BLaER1 (cell line): ENCODE measurements at regions not wholly inside any gene's neighbourhood (a gene's known extent, or its start where the extent isn't known, plus 50 kb on each side); places are given as distances from the start of the nearest gene placed in this dataset.

ENCODE experiments used
- H3K27ac ChIP-seq: shearing (Covaris generic); formaldehyde crosslinking; 2 replicates; pipeline ENCODE4 v1.8.1; 2022
- H3K27me3 ChIP-seq: shearing (Covaris generic); formaldehyde crosslinking; 2 replicates; pipeline ENCODE4 v1.8.1; 2022
- H3K36me3 ChIP-seq: shearing (Covaris generic); formaldehyde crosslinking; 2 replicates; pipeline ENCODE4 v1.8.1; 2022
- H3K4me1 ChIP-seq: shearing (Covaris generic); formaldehyde crosslinking; 2 replicates; pipeline ENCODE4 v1.8.1; 2022
- H3K4me2 ChIP-seq: shearing (Covaris generic); formaldehyde crosslinking; 2 replicates; pipeline ENCODE4 v1.8.1; 2022
- H3K4me3 ChIP-seq: shearing (Covaris generic); formaldehyde crosslinking; 2 replicates; pipeline ENCODE4 v1.8.1; 2022
- H3K9ac ChIP-seq: shearing (Covaris generic); formaldehyde crosslinking; 2 replicates; pipeline ENCODE4 v1.8.1; 2022
- H3K9me3 ChIP-seq: shearing (Covaris generic); formaldehyde crosslinking; 2 replicates; pipeline ENCODE4 v1.8.1; 2022
- H4K20me1 ChIP-seq: shearing (Covaris generic); formaldehyde crosslinking; 2 replicates; pipeline ENCODE4 v1.8.1; 2022
- Cebpa-rat ChIP-seq: shearing (Covaris generic); IDR thresholded peaks from 2 replicates; pipeline ENCODE4 v1.8.1; 2022

DNA sequence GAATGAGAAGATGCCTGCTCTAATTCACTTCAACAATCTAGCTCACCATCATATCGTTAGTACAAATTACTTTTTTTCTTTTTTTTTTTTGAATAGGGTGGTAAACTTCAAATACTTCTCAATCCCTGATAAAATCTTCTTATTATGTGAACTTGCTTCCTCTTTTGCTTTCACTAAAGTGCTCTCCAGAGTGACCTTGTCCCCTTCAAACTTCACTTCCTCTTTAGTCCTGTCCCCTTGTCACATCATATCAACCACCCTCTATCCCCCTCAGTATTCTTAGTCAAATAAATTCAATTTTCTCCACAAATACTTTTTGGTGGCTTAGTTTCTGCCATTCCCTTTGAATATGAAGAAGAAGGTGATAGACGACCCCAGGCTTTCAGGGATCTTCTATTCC lies 124.9 kb upstream of the PLXNA2 start:
- Histone ChIP-seq H3K27me3 (no peaks in the 10 kb centered on the region), H3K36me3 (no peaks in the 10 kb centered on the region), H3K27ac (no peak overlapping the region), H3K4me3 (no peak overlapping the region), H3K4me1 (no peaks in the 10 kb centered on the region), H3K9me3 (no peaks in the 10 kb centered on the region), H3K9ac (no peak overlapping the region), H4K20me1 (no peaks in the 10 kb centered on the region), H3K4me2 (no peak overlapping the region)
- no peak for TF ChIP-seq Cebpa-rat

DNA sequence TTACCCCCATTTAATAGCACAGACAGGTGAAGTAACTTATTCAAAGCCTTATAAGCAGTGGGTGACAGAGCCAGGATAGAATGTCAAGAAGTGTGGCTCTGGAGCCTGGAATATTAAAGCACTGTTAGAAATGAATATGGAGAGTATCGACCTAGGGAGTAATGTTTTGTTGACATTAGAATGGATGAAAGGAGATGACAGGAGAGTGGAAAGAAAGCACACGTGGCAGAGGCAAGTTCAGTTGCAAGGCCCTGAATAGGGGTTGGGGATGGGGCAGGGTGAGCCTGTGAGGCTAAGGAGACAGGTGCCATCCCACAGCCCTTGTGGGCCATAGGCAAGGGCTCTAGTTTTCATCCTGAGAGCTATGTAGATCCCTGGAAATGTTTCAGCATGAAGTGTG lies 125.5 kb upstream of the PLXNA2 start:
- H3K27ac ChIP-seq = no peak overlapping the region
- no peaks in the 10 kb centered on the region for H3K27me3 ChIP-seq
- H3K36me3 ChIP-seq = no peaks in the 10 kb centered on the region
- no peak overlapping the region for H3K9ac ChIP-seq
- H4K20me1 ChIP-seq = no peaks in the 10 kb centered on the region
- H3K4me2 ChIP-seq = no peak overlapping the region
- H3K9me3 ChIP-seq = no peaks in the 10 kb centered on the region
- no peaks in the 10 kb centered on the region for H3K4me1 ChIP-seq
- TF ChIP-seq Cebpa-rat = no peak
- H3K4me3 ChIP-seq = no peak overlapping the region

DNA sequence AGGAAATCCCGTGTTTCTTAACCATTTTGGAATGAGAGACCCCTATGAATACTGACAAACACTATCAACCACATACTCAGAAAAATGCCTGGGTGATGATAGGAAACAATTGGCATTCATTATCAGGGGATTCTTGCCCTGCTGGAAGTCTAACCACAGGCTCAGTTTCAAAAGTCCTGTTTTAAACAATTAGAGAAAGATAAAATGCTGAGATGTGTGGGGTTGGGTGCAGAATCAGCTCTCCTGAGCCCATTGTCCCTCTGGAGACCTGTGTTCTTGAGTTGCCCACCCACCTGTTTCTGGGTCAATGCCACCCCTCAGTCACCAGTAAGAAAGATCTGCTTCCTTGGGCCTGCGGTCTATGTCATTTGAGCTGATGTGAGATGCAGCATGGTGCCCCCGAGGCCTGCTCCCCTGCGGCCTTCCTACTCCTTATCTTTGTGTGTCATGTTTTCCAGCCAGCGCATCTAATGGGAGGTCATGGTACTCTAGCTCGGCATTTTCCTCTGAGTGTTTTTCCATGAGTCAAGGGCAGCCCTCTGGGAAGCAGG lies 130.3 kb upstream of the PLXNA2 start:
- peaks cover 18% of the 10 kb centered on the region for H3K4me1 ChIP-seq
- H4K20me1 ChIP-seq = no peaks in the 10 kb centered on the region
- H3K9me3 ChIP-seq = no peaks in the 10 kb centered on the region
- no peak overlapping the region for H3K4me2 ChIP-seq
- no peak overlapping the region for H3K4me3 ChIP-seq
- H3K27ac ChIP-seq = no peak overlapping the region
- no peak for TF ChIP-seq Cebpa-rat
- no peaks in the 10 kb centered on the region for H3K27me3 ChIP-seq
- no peaks in the 10 kb centered on the region for H3K36me3 ChIP-seq
- H3K9ac ChIP-seq = no peak overlapping the region

DNA sequence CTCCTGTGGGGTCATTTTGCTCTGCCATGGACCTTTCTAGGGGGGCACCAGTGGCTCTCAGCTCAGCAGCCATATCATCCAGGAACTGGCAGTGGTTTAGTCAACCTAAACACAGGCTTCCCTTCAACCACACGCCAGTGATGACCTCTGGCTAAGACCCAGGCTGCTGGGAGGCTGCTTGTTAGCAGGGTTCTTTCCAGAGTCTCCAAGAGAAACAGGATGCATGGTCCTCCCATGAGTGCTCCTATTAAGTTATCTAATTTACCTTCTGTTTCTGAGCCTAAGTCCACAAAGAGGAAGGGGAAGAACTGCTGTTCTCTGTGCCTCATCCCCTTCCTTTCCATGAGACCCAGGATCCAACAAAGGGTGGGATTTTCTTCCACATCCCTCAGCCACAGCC lies 137.3 kb upstream of the PLXNA2 start:
- no peak for TF ChIP-seq Cebpa-rat
- H3K4me1 ChIP-seq = peaks cover 18% of the 10 kb centered on the region

DNA sequence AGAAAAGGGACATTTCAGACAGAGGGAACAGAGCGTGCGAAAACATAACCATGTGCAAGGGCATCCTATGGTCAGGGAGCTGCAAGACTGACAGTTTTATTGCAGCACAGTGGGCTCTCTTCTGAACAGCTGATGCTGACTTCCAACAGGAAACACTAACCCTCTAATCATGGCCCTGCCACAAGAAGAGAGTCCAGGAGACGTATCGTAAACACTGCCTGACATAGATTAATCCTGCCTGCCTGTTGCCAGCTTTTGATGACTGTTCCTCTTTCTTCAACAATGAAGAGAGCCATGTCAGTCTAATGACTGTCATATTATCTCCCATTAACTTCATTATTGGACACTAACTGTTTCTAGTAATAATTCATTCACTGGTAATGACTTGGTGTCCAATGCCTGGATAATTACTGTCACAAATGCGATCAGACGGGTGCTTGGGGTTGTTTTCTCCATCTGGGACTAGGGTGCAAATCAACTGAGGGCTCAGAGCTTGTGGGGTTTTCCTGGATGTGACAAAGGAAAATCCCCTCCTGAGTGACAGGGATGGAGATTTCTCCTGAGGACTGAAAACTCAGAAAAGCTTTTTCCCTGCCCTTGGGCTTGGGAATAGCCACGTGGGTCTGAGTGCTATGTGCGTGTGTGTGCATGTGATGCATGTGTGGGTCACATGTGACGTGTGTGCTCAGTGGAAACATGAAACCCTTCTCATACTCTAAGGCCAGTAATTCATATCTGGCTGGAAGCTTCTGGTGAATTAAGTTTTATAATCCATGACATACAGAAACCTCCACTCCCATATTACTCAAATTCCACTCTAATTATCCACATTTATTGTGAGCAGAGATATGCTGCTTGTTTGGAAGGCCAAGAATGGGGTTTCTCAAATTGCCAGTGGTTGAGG lies 144.0 kb upstream of the PLXNA2 start:
- Histone ChIP-seq H3K36me3 (no peaks in the 10 kb centered on the region), H3K9ac (no peak overlapping the region), H4K20me1 (no peaks in the 10 kb centered on the region), H3K27me3 (no peaks in the 10 kb centered on the region), H3K4me3 (no peak overlapping the region), H3K4me2 (no peak overlapping the region), H3K4me1 (peaks cover 6% of the 10 kb centered on the region), H3K27ac (no peak overlapping the region), H3K9me3 (no peaks in the 10 kb centered on the region)
- no peak for TF ChIP-seq Cebpa-rat

More for the DNA sequence above, 137.3 kb upstream of the PLXNA2 start:
- H3K4me3 ChIP-seq = no peak overlapping the region
- no peaks in the 10 kb centered on the region for H3K27me3 ChIP-seq
- H3K36me3 ChIP-seq = no peaks in the 10 kb centered on the region
- no peak overlapping the region for H3K27ac ChIP-seq
- H4K20me1 ChIP-seq = no peaks in the 10 kb centered on the region
- no peak overlapping the region for H3K9ac ChIP-seq
- H3K4me2 ChIP-seq = no peak overlapping the region
- H3K9me3 ChIP-seq = no peaks in the 10 kb centered on the region

DNA sequence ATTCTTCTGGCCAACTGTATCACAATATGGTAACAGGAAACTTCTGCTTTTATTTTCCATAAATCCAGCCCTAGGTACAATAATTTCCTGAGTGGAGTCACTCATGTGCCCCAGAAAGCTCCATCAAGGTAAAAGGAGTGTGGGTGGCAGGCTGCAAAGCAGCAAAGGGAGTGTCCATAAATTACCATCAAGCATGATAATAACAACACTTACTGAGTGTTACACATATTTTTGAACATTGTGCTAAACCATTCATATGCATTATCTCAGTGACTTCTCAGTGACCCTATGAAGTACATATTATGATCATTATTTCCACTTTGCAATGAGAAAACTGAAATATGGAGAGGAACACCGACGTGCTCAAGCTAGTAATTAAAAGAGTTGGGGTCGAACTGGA lies 149.2 kb upstream of the PLXNA2 start:
- no peak for TF ChIP-seq Cebpa-rat
- no peaks in the 10 kb centered on the region for H3K27me3 ChIP-seq
- H3K9me3 ChIP-seq = no peaks in the 10 kb centered on the region
- H3K4me2 ChIP-seq = no peak overlapping the region
- H3K4me1 ChIP-seq = peaks cover 6% of the 10 kb centered on the region
- no peak overlapping the region for H3K27ac ChIP-seq
- H3K9ac ChIP-seq = no peak overlapping the region
- no peaks in the 10 kb centered on the region for H3K36me3 ChIP-seq
- H3K4me3 ChIP-seq = no peak overlapping the region
- H4K20me1 ChIP-seq = no peaks in the 10 kb centered on the region

DNA sequence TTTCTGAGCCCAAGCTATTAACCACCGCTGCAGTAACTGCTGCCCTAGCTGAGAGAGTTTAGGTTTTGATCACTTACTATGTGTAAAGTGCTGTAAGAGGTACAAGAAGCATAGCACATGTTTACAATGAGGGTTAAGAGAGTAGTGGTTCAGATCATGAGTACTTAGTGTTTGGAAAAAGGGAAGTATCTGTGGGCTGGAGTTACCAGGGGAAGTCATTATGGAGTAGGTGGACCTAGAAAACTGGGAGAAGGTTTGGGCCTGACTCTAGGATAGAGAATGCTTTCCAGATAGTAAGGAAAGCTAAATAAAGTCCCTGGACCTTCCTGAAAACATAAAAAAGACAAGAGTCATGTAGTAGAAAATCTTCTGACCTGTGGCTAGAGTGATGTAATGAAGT lies 149.6 kb upstream of the PLXNA2 start:
- TF ChIP-seq Cebpa-rat = no peak
- Histone ChIP-seq H3K4me1 (peaks cover 6% of the 10 kb centered on the region), H3K4me2 (no peak overlapping the region), H3K27ac (no peak overlapping the region), H4K20me1 (no peaks in the 10 kb centered on the region), H3K27me3 (no peaks in the 10 kb centered on the region), H3K9ac (no peak overlapping the region), H3K4me3 (no peak overlapping the region), H3K9me3 (no peaks in the 10 kb centered on the region), H3K36me3 (no peaks in the 10 kb centered on the region)

DNA sequence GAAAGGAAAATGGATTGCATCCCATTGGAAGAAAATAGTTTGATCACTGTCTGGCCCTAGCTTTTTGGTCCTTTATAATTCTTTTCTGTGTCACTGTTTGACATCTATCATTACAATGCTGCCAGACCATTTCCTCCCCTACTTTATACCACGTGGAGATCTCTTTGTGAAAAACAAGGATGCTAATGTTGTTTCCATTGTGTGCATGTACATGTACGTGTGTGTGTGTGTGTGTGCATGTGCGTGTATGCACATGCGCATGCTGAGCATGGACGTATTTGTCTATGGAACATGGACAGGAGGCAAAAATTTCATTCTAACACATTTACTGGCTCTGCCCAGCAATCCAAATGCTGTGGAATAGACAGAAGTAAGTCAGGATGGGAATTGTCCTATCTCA lies 153.1 kb upstream of the PLXNA2 start:
- Histone ChIP-seq H3K36me3 (no peaks in the 10 kb centered on the region), H3K4me3 (no peak overlapping the region), H3K4me1 (peaks cover 4% of the 10 kb centered on the region), H4K20me1 (no peaks in the 10 kb centered on the region), H3K27ac (no peak overlapping the region), H3K9ac (no peak overlapping the region), H3K4me2 (no peak overlapping the region), H3K9me3 (no peaks in the 10 kb centered on the region), H3K27me3 (no peaks in the 10 kb centered on the region)
- TF ChIP-seq Cebpa-rat = no peak

DNA sequence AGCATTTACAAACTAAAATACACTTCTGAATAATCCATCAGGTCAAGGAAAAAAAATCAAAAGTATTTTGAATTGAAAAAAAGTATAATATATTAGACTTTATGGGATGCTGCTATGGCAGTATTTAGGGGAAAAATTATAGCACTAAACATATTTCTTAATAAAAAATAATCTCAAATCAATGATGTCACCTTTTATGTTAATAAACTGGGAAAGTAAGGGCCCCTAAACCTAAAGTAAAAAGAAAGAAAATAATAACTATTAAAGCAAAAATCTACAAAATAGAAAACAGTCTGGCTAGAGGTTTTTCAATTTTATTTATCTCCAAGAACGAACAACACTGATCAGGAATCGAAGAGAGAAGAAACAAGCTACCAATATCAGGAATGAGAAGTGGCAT lies 160.8 kb upstream of the PLXNA2 start:
- no peaks in the 10 kb centered on the region for H3K9me3 ChIP-seq
- no peaks in the 10 kb centered on the region for H3K27me3 ChIP-seq
- H3K4me1 ChIP-seq = no peaks in the 10 kb centered on the region
- TF ChIP-seq Cebpa-rat = no peak
- no peak overlapping the region for H3K27ac ChIP-seq
- no peak overlapping the region for H3K9ac ChIP-seq
- no peak overlapping the region for H3K4me2 ChIP-seq
- no peaks in the 10 kb centered on the region for H4K20me1 ChIP-seq
- no peak overlapping the region for H3K4me3 ChIP-seq
- no peaks in the 10 kb centered on the region for H3K36me3 ChIP-seq

DNA sequence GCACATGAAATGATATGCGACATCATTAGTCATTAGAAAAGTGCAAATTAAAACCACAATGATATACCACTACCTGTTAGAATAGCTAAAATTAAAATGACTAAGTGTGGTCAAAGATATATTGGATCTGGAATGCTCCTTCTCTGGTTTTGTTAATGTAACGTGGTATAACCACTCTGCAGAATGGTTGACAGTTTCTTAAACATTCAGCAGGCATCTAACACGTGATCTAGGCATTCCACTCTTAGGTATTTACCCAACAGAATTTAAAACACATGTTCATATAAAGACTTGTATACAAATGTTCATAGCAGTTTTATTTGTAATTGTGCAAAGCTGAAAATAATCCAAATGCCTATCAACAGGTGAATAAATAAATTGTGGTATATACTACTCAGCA lies 165.0 kb upstream of the PLXNA2 start:
- H3K27me3 ChIP-seq = no peaks in the 10 kb centered on the region
- H3K27ac ChIP-seq = no peak overlapping the region
- H3K4me3 ChIP-seq = no peak overlapping the region
- no peaks in the 10 kb centered on the region for H3K9me3 ChIP-seq
- H3K4me1 ChIP-seq = no peaks in the 10 kb centered on the region
- H3K4me2 ChIP-seq = no peak overlapping the region
- H3K36me3 ChIP-seq = no peaks in the 10 kb centered on the region
- TF ChIP-seq Cebpa-rat = no peak
- no peak overlapping the region for H3K9ac ChIP-seq
- H4K20me1 ChIP-seq = no peaks in the 10 kb centered on the region
